HCT116 (cell line): ENCODE measurements at regions not wholly inside any gene's neighbourhood (a gene's known extent, or its start where the extent isn't known, plus 50 kb on each side); places are given as distances from the start of the nearest gene placed in this dataset.
"Not testable (repeated sequence)": the region's sequence is repeated elsewhere in the genome, so short reads cannot be mapped to it uniquely, and the experiment has no call there.

Experiments used
- ATAC-seq: fragments of 200-7000 bp; cut with Tn5 transposase; 2 replicates; pipeline ENCODE4 v1.9.1; 2020; ENCODE audit warnings: mild to moderate bottlenecking, moderate library complexity
- BruUV-seq: library from RNA; stranded (reverse); fragments of 400-500 nt; replicated peaks from 2 replicates; lab custom pipeline; 2021; lab: Mats Ljungman, UMichigan
- CTCF ChIA-PET: fragments of 300-600 bp; sonication (Branson Sonifier 250); formaldehyde crosslinking; loops from one replicate; lab custom pipeline; 2021; ENCODE audit warnings: antibody characterized with exemption; lab: Charles Lee
- POLR2A ChIA-PET: fragments of 300-600, 350-600 bp; sonication (Branson Sonifier 250); formaldehyde crosslinking; loops from one replicate; lab custom pipeline; 2021; ENCODE audit warnings: antibody characterized with exemption; lab: Charles Lee
- RAD21 ChIA-PET, 2 experiments: fragments of 300-600 bp; sonication (Branson Sonifier 250); formaldehyde crosslinking; loops; one replicate each; lab custom pipeline; 2023; ENCODE audit warnings: low total read pairs in 2 of 2; ENCODE audit not compliant: uncharacterized antibody in 2 of 2, unreplicated experiment in 2 of 2, low non-redundant PET in 1 of 2; lab: Charles Lee
- DNase-seq: peaks from one replicate; pipeline ENCODE4 v3.0.0-alpha.2; 2010; ENCODE audit warnings: low read depth, low spot score
- H2AFZ ChIP-seq: fragments of 200-600 bp; shearing (Covaris generic), sonication (generic); 2 replicates; pipeline ENCODE4 v1.6.1; 2017; ENCODE audit warnings: low read depth, mixed run types, mixed read lengths, antibody characterized with exemption, low read length; ENCODE audit not compliant: poor library complexity, severe bottlenecking
- H3K27ac ChIP-seq: 2 replicates; pipeline ENCODE4 v1.5.1; 2012; ENCODE audit warnings: low read depth, low read length
- H3K27me3 ChIP-seq: fragments of 200-600 bp; sonication (generic); 2 replicates; pipeline ENCODE4 v1.6.1; 2016; ENCODE audit warnings: mixed run types, low read length, mixed read lengths; ENCODE audit not compliant: insufficient read depth
- H3K36me3 ChIP-seq, 2 experiments: fragments of 200-500 bp in 1 of 2; fragments of 200-600 bp in 1 of 2; sonication (Bioruptor generic) in 1 of 2; sonication (generic) in 1 of 2; 2 replicates each; pipeline versions ENCODE4 v1.5.1 to v1.6.1; 2014 to 2016; ENCODE audit warnings: low read length in 2 of 2, inconsistent platforms in 1 of 2, mixed read lengths in 1 of 2, mixed run types in 1 of 2; ENCODE audit not compliant: insufficient read depth in 2 of 2, control insufficient read depth in 1 of 2
- H3K4me1 ChIP-seq, 2 experiments: fragments of 200-600 bp in 1 of 2; sonication (generic) in 1 of 2; 2 replicates each; pipeline versions ENCODE4 v1.5.1 to v1.6.1; 2012 to 2017; ENCODE audit warnings: low read length in 2 of 2, inconsistent platforms in 1 of 2, mild to moderate bottlenecking in 1 of 2, mixed read lengths in 1 of 2, mixed run types in 1 of 2, moderate library complexity in 1 of 2; ENCODE audit not compliant: insufficient read depth in 2 of 2, control insufficient read depth in 1 of 2
- H3K4me2 ChIP-seq: fragments of 200-600 bp; sonication (generic); 2 replicates; pipeline ENCODE4 v1.6.1; 2017; ENCODE audit warnings: mixed run types, low read length, mixed read lengths
- H3K4me3 ChIP-seq, 2 experiments: fragments of 200-600 bp in 1 of 2; sonication (generic) in 1 of 2; replicated peaks in 1 of 2; 2 replicates each; pipeline ENCODE4 v1.5.1; 2011 to 2016; ENCODE audit warnings: low read length in 2 of 2, control low read depth in 1 of 2, low read depth in 1 of 2, mild to moderate bottlenecking in 1 of 2, mixed read lengths in 1 of 2, mixed run types in 1 of 2
- H3K79me2 ChIP-seq: fragments of 200-600 bp; sonication (generic); 2 replicates; pipeline ENCODE4 v1.6.1; 2017; ENCODE audit warnings: mild to moderate bottlenecking, mixed run types, low read length, moderate library complexity, mixed read lengths; ENCODE audit not compliant: insufficient read depth
- H3K9ac ChIP-seq: fragments of 200-600 bp; sonication (generic); 2 replicates; pipeline ENCODE4 v1.6.1; 2016; ENCODE audit warnings: low read length, mixed read lengths
- H3K9me2 ChIP-seq: fragments of 200-600 bp; sonication (generic), shearing (Covaris generic); 2 replicates; pipeline ENCODE4 v1.6.1; 2017; ENCODE audit warnings: mixed run types, mild to moderate bottlenecking, moderate library complexity; ENCODE audit not compliant: insufficient read depth
- H3K9me3 ChIP-seq, 2 experiments: fragments of 200-500 bp in 1 of 2; fragments of 200-600 bp in 1 of 2; sonication (Bioruptor generic) in 1 of 2; sonication (generic) in 1 of 2; 2 replicates each; pipeline ENCODE4 v1.6.1; 2014 to 2017; ENCODE audit warnings: low read length in 2 of 2, mixed read lengths in 2 of 2, inconsistent platforms in 1 of 2, low read depth in 1 of 2, mild to moderate bottlenecking in 1 of 2, mixed run types in 1 of 2, moderate library complexity in 1 of 2; ENCODE audit not compliant: control insufficient read depth in 1 of 2, insufficient read depth in 1 of 2
- H4K20me1 ChIP-seq: fragments of 200-600 bp; sonication (generic), shearing (Covaris generic); 2 replicates; pipeline ENCODE4 v1.6.1; 2017; ENCODE audit warnings: mixed run types, mild to moderate bottlenecking, moderate library complexity; ENCODE audit not compliant: insufficient read depth
- intact Hi-C: fragments of 100-400 bp; cut with micrococcal nuclease; formaldehyde crosslinking; loops from 2 replicates; pipeline ENCODE4 v1.10.0; 2022

DNA sequence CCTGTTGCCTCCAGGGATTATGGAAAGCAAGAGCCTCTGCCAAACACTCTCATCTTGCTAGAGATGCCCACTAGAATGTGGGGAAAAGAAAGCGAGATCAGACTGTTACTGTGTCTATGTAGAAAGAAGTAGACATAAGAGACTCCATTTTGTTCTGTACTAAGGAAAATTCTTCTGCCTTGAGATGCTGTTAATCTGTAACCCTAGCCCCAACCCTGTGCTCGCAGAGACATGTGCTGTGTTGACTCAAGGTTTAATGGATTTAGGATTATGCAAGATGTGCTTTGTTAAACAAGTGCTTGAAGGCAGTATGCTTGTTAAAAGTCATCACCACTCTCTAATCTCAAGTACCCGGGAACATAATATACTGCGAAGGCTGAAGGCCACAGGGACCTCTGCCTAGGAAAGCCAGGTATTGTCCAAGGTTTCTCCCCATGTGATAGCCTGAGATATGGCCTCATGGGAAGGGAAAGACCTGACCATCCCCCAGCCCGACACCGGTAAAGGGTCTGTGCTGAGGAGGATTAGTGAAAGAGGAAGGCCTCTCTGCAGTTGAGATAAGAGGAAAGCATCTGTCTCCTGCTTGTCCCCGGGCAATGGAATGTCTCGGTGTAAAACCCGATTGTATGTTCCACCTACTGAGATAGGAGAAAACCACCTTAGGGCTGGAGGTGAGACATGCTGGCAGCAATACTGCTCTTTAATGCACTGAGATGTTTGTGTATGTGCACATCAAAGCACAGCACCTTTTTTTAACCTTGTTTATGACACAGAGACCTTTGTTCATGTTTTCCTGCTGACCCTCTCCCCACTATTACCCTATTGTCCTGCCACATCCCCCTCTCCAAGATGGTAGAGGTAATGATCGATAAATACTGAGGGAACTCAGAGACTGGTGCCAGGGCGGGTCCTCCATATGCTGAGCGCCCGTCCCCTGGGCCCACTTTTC, 75.1 kb upstream of the CCDC180 start:
- intact Hi-C loops, DNase-seq, CTCF ChIA-PET, H3K9me2 ChIP-seq, H3K4me1 ChIP-seq, POLR2A ChIA-PET, H2AFZ ChIP-seq, H3K4me2 ChIP-seq, H3K36me3 ChIP-seq, H4K20me1 ChIP-seq, BruUV-seq, H3K9me3 ChIP-seq, H3K27ac ChIP-seq, H3K27me3 ChIP-seq, H3K9ac ChIP-seq, ATAC-seq, RAD21 ChIA-PET, H3K79me2 ChIP-seq, H3K4me3 ChIP-seq: not testable (repeated sequence)

DNA sequence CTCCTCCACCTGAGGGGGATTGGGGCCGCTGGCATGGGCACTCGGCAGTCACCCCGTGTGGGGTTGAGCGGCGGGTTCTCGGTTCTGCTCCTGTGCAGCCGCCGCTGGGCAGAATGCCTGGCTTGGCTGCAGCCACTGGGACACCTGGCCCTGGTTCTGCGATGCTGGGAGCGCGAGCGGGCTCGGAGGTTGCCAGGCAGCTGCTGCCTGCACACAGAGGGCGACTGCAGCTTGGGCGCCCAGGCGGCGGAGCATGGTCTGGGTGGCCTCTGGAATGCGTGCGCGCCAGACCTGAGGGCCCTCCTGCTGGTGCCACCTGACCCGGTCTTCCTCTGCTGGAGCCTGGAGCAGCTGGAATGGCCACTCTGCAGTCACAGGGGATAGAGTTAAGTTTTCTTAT, 85.1 kb upstream of the CCDC180 start:
- CTCF ChIA-PET, H4K20me1 ChIP-seq, H3K9me2 ChIP-seq, H3K27me3 ChIP-seq, intact Hi-C loops, ATAC-seq, H3K79me2 ChIP-seq, RAD21 ChIA-PET, BruUV-seq, H3K4me3 ChIP-seq, DNase-seq, H3K36me3 ChIP-seq, H3K9ac ChIP-seq, H2AFZ ChIP-seq, H3K4me1 ChIP-seq, H3K27ac ChIP-seq, H3K4me2 ChIP-seq, H3K9me3 ChIP-seq: not testable (repeated sequence)
- POLR2A ChIA-PET, result interaction anchor here (0.8 kb wide), 1 partner anchor 16 kb away, joined by 3 read pairs; no protein-coding TSS in a partner anchor

DNA sequence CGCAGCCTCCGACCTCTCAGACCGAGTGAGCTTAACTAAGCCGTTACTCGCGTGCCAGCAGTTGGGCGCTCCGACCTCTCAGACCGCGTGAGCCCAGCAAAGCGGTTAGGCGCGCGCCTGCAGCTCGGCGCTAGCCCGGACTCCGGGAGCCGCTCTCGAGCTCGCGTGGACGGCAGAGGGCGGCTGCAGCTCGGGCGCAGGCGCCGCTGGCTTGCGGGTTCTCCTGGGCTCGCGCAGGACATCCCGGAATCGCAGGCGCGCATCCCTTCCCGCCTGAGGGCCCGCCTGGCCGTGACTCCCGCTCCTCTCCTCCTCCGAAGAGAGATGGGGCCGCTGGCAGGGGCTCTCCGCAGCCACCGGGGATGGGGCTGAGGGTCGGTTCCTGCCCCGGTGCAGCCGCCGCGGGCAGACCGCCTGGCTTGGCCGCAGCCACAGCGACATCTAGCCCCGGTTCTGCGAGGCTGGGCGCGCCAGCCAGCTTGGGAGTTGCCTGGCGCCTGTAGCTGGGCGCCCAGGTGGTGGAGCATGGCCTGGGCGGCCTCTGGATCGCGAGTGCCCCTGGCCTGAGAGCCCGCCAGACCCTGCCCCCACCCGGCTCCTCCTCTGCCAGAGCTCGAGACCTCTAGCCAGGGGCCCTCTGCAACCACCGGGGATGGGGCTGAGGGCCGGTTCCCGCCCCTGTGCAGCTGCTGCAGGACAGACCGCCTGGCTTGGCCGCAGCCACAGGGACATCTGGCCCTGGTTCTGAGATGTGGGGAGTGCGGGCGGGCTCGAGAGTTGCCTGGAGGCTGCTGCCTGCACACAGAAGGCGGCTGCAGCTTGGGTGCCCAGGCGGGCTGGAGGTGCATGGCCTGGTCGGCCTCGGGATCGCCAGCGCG, 85.7 kb upstream of the CCDC180 start:
- POLR2A ChIA-PET, intact Hi-C loops: not testable (repeated sequence)

More for the DNA sequence above, 85.7 kb upstream of the CCDC180 start:
- CTCF ChIA-PET, BruUV-seq, H3K9ac ChIP-seq, H3K9me3 ChIP-seq, RAD21 ChIA-PET, DNase-seq, H3K79me2 ChIP-seq, H3K9me2 ChIP-seq, H3K27me3 ChIP-seq, H3K4me1 ChIP-seq, H3K36me3 ChIP-seq, H4K20me1 ChIP-seq, H3K4me2 ChIP-seq, ATAC-seq, H2AFZ ChIP-seq, H3K4me3 ChIP-seq, H3K27ac ChIP-seq: not testable (repeated sequence)
